Endothelial cell of umbilical vein (primary cell): ENCODE measurements at regions not wholly inside any gene's neighbourhood (a gene's known extent, or its start where the extent isn't known, plus 50 kb on each side); places are given as distances from the start of the nearest gene placed in this dataset.

Experiments
- BruUV-seq: library from RNA; stranded (reverse); fragments of 400-500 nt; replicated peaks from 2 replicates; lab custom pipeline; 2021; lab: Mats Ljungman, UMichigan
- CTCF ChIA-PET: fragments of 300-600, 350-600 bp; sonication (Branson Sonifier 250); formaldehyde crosslinking; loops from one replicate; lab custom pipeline; 2021; ENCODE audit warnings: antibody characterized with exemption, inconsistent platforms; lab: Charles Lee
- POLR2A ChIA-PET: fragments of 300-600, 350-600 bp; sonication (Branson Sonifier 250); formaldehyde crosslinking; loops from one replicate; lab custom pipeline; 2021; ENCODE audit warnings: antibody characterized with exemption, inconsistent platforms; lab: Charles Lee
- DNase-seq: peaks from one replicate; pipeline ENCODE4 v3.0.0-alpha.2; 2011; ENCODE audit warnings: low read depth, low spot score
- FAIRE-seq: peaks from 2 replicates; lab custom pipeline; 2011; peaks lifted over from hg19 to GRCh38; lab: Jason Lieb, UNC
- H2AFZ ChIP-seq: 2 replicates; pipeline ENCODE4 v1.6.0; 2012; ENCODE audit warnings: low read depth, low read length, control low read depth, inconsistent platforms
- H3K27ac ChIP-seq: 2 replicates; pipeline ENCODE4 v1.5.1; 2011; ENCODE audit warnings: low read depth, mild to moderate bottlenecking, control low read depth, low read length, moderate library complexity; ENCODE audit not compliant: insufficient read depth
- H3K27me3 ChIP-seq, 2 experiments: 2 replicates each; pipeline versions ENCODE4 v1.6.0 to v1.6.1; 2011; ENCODE audit warnings: low read length in 2 of 2, mixed read lengths in 1 of 2; ENCODE audit not compliant: control insufficient read depth in 2 of 2, insufficient read depth in 2 of 2
- H3K36me3 ChIP-seq, 2 experiments: 2 replicates in 1 of 2; 3 replicates in 1 of 2; pipeline ENCODE4 v1.5.1; 2011; ENCODE audit warnings: low read length in 2 of 2, mild to moderate bottlenecking in 1 of 2, moderate library complexity in 1 of 2; ENCODE audit not compliant: control insufficient read depth in 2 of 2, insufficient read depth in 2 of 2; ENCODE audit errors: extremely low read depth in 1 of 2
- H3K4me1 ChIP-seq: 3 replicates; pipeline ENCODE4 v1.5.1; 2011; ENCODE audit warnings: mild to moderate bottlenecking, low read length; ENCODE audit not compliant: control insufficient read depth, insufficient read depth; ENCODE audit errors: extremely low read depth
- H3K4me2 ChIP-seq: 2 replicates; pipeline ENCODE4 v1.6.1; 2011; ENCODE audit warnings: low read length, control low read depth, mixed read lengths; ENCODE audit not compliant: insufficient read depth
- H3K4me3 ChIP-seq, 3 experiments: fragments of 200-600 bp in 1 of 3; sonication (generic), shearing (Covaris generic) in 1 of 3; replicated peaks in 1 of 3; 2 replicates each; pipeline ENCODE4 v1.5.1; 2011 to 2016; ENCODE audit warnings: control low read depth in 3 of 3, low read length in 3 of 3, mild to moderate bottlenecking in 2 of 3, inconsistent platforms in 1 of 3, low read depth in 1 of 3, moderate library complexity in 1 of 3; ENCODE audit not compliant: insufficient read depth in 1 of 3
- H3K79me2 ChIP-seq: 2 replicates; pipeline ENCODE4 v1.6.0; 2012; ENCODE audit warnings: low read length, inconsistent platforms; ENCODE audit not compliant: control insufficient read depth, insufficient read depth
- H3K9ac ChIP-seq: replicated peaks from 2 replicates; pipeline ENCODE3; 2011; ENCODE audit warnings: low read length, control low read depth; ENCODE audit not compliant: insufficient read depth; ENCODE audit errors: extremely low read depth
- H3K9me1 ChIP-seq: replicated peaks from 3 replicates; pipeline ENCODE4 v1.6.0; 2011; ENCODE audit warnings: mild to moderate bottlenecking, low read length; ENCODE audit not compliant: control insufficient read depth, insufficient read depth; ENCODE audit errors: extremely low read depth
- H3K9me3 ChIP-seq: replicated peaks from 2 replicates; pipeline ENCODE4 v1.5.1; 2012; ENCODE audit warnings: low read length, inconsistent platforms; ENCODE audit not compliant: control insufficient read depth, insufficient read depth
- H4K20me1 ChIP-seq: replicated peaks from 2 replicates; pipeline ENCODE3; 2011; ENCODE audit warnings: mild to moderate bottlenecking, low read length; ENCODE audit not compliant: control insufficient read depth, insufficient read depth; ENCODE audit errors: extremely low read depth
- CTCF ChIP-seq, 2 donors: IDR thresholded peaks; 1 replicate in 1 of 2; 2 replicates in 1 of 2; pipeline ENCODE4 v1.5.1; 2011; ENCODE audit warnings: low read length in 2 of 2, mild to moderate bottlenecking in 2 of 2, moderate library complexity in 2 of 2, control low read depth in 1 of 2, inconsistent platforms in 1 of 2, low read depth in 1 of 2; ENCODE audit not compliant: insufficient read depth in 1 of 2; ENCODE audit errors: extremely low read depth in 1 of 2
- EZH2 ChIP-seq: IDR thresholded peaks from 2 replicates; pipeline ENCODE4 v1.6.1; 2012; ENCODE audit warnings: borderline replicate concordance, low read depth, mild to moderate bottlenecking, moderate library complexity, low read length, inconsistent platforms; ENCODE audit not compliant: severe bottlenecking
- FOS ChIP-seq: IDR thresholded peaks from 2 replicates; pipeline ENCODE4 v1.6.1; 2011; ENCODE audit warnings: mild to moderate bottlenecking, low read length, moderate library complexity, borderline replicate concordance; ENCODE audit not compliant: insufficient read depth
- GATA2 ChIP-seq: IDR thresholded peaks from 2 replicates; pipeline ENCODE4 v1.7.0; 2011; ENCODE audit warnings: low read depth, mild to moderate bottlenecking, moderate library complexity, mixed read lengths, low read length; ENCODE audit not compliant: insufficient read length, insufficient read depth
- JUN ChIP-seq: IDR thresholded peaks from 2 replicates; pipeline ENCODE4 v1.6.1; 2011; ENCODE audit warnings: borderline replicate concordance, low read depth; ENCODE audit not compliant: insufficient read length, insufficient read depth
- MAX ChIP-seq: IDR thresholded peaks from 2 replicates; pipeline ENCODE4 v1.6.1; 2011; ENCODE audit not compliant: insufficient read depth, insufficient read length
- MYC ChIP-seq: IDR thresholded peaks from one replicate; pipeline ENCODE4 v1.6.1; 2011; ENCODE audit warnings: mild to moderate bottlenecking, low read depth, low read length
- POLR2A ChIP-seq: IDR thresholded peaks from 2 replicates; pipeline ENCODE4 v1.6.1; 2012; ENCODE audit warnings: low read depth, mild to moderate bottlenecking, control low read depth, low read length
- POLR2AphosphoS5 ChIP-seq: IDR thresholded peaks from 2 replicates; pipeline ENCODE4 v1.6.1; 2012; ENCODE audit warnings: low read depth, mild to moderate bottlenecking, control low read depth, low read length, moderate library complexity; ENCODE audit not compliant: insufficient read depth
- dilution Hi-C: fragments of 300-500 bp; cut with MboI; formaldehyde crosslinking; loops from one replicate; pipeline ENCODE4 v1.15.0; 2019; ENCODE audit warnings: low sequenced_read_pairs; ENCODE audit not compliant: extremely low pct_ligation_motif_present
- intact Hi-C: fragments of 100-400 bp; cut with micrococcal nuclease; formaldehyde crosslinking; loops from one replicate; pipeline ENCODE4 v1.10.0; 2022

GRCh38 chr4:103329642-103330041 is 131.5 kb upstream of the CENPE start:
- no peak for TF ChIP-seq GATA2
- Histone ChIP-seq H3K9ac (no peak overlapping the region), H3K4me2 (no peak overlapping the region), H3K27ac (no peak overlapping the region), H3K9me1 (no peaks in the 10 kb centered on the region), H2AFZ (no peak overlapping the region), H3K4me1 (no peaks in the 10 kb centered on the region), H3K4me3 (no peak overlapping the region), H4K20me1 (no peaks in the 10 kb centered on the region), H3K79me2 (no peaks in the 10 kb centered on the region), H3K27me3 (no peaks in the 10 kb centered on the region), H3K36me3 (no peaks in the 10 kb centered on the region), H3K9me3 (no peaks in the 10 kb centered on the region)
- ChIA-PET POLR2A (no interaction called here), CTCF (no interaction called here)
- FAIRE-seq (no peak), DNase-seq (no peak)
- BruUV-seq = no TSS peak
- dilution Hi-C loops (no loop called here), intact Hi-C loops (no loop called here)

GRCh38 chr4:103324811-103325210 is 126.7 kb upstream of the CENPE start:
- no peak overlapping the region for H3K27ac ChIP-seq
- FAIRE-seq = no peak
- H3K4me1 ChIP-seq = no peaks in the 10 kb centered on the region
- ChIA-PET POLR2A (no interaction called here), CTCF (no interaction called here)
- intact Hi-C loops (no loop called here), dilution Hi-C loops (no loop called here)
- H3K9me1 ChIP-seq = no peaks in the 10 kb centered on the region
- no peaks in the 10 kb centered on the region for H3K79me2 ChIP-seq
- no peak for TF ChIP-seq FOS
- TF ChIP-seq CTCF (IDR thresholded peaks at IDR 0.05; ENCODE audit: extremely low read depth in 1 of 2, insufficient read depth in 1 of 2, low read depth in 1 of 2, low read length in 2 of 2) = no peak
- no peak for TF ChIP-seq JUN
- no peak for TF ChIP-seq MAX
- TF ChIP-seq EZH2 = no peak
- TF ChIP-seq MYC = no peak
- no peak for TF ChIP-seq GATA2
- TF ChIP-seq POLR2A = no peak
- TF ChIP-seq POLR2AphosphoS5 = no peak
- no peaks in the 10 kb centered on the region for H3K36me3 ChIP-seq
- H4K20me1 ChIP-seq = no peaks in the 10 kb centered on the region
- H3K4me3 ChIP-seq = no peak overlapping the region
- H3K9me3 ChIP-seq = no peaks in the 10 kb centered on the region
- peak; percentile 2 for DNase-seq
- BruUV-seq = no TSS peak
- no peak overlapping the region for H3K9ac ChIP-seq
- H3K4me2 ChIP-seq = no peak overlapping the region
- no peaks in the 10 kb centered on the region for H3K27me3 ChIP-seq
- no peak overlapping the region for H2AFZ ChIP-seq
